ENCODE measurements at regions not wholly inside any gene's neighbourhood (a gene's known extent, or its start where the extent isn't known, plus 50 kb on each side); places are given as distances from the start of the nearest gene placed in this dataset.

GRCh38 chr5:54859316-54859715 is 126.1 kb downstream of the ESM1 start:
- DNase-seq (ENCODE audit: extremely low read depth in 1 of 2, low read depth in 1 of 2), result no peak

- DNase-seq (ENCODE audit: extremely low read depth in 1 of 2, low read depth in 1 of 2), result no peak
These were observed 130.4 kb downstream of the ESM1 start for GRCh38 chr5:54854883-54855581.

GRCh38 chr5:54852007-54852406 is 133.4 kb downstream of the ESM1 start:
- DNase-seq (ENCODE audit: extremely low read depth in 1 of 2, low read depth in 1 of 2), result no peak

GRCh38 chr5:54851449-54851848 is 133.9 kb downstream of the ESM1 start:
- no peak for DNase-seq (ENCODE audit: extremely low read depth in 1 of 2, low read depth in 1 of 2)

- no peak for DNase-seq (ENCODE audit: extremely low read depth in 1 of 2, low read depth in 1 of 2)
These were observed 136.8 kb downstream of the ESM1 start for GRCh38 chr5:54848581-54848980.

- no peak for DNase-seq (ENCODE audit: extremely low read depth in 1 of 2, low read depth in 1 of 2)
These were observed 139.8 kb downstream of the ESM1 start for GRCh38 chr5:54845567-54845941.

GRCh38 chr5:54844905-54845566 is 140.4 kb downstream of the ESM1 start:
- no peak for DNase-seq (ENCODE audit: extremely low read depth in 1 of 2, low read depth in 1 of 2)

GRCh38 chr5:54844266-54844665 is 141.1 kb downstream of the ESM1 start:
- no peak for DNase-seq (ENCODE audit: extremely low read depth in 1 of 2, low read depth in 1 of 2)

- DNase-seq (ENCODE audit: extremely low read depth in 1 of 2, low read depth in 1 of 2), result no peak
These were observed 143.9 kb downstream of the ESM1 start for GRCh38 chr5:54841481-54841880.

- DNase-seq (ENCODE audit: extremely low read depth in 1 of 2, low read depth in 1 of 2), result no peak
These were observed 146.6 kb downstream of the ESM1 start for GRCh38 chr5:54838843-54839242.

- DNase-seq (ENCODE audit: extremely low read depth in 1 of 2, low read depth in 1 of 2), result no peak
These were observed 147.4 kb downstream of the ESM1 start for GRCh38 chr5:54837981-54838380.

GRCh38 chr5:54837093-54837492 is 148.3 kb downstream of the ESM1 start:
- DNase-seq (ENCODE audit: extremely low read depth in 1 of 2, low read depth in 1 of 2), result no peak

- DNase-seq (ENCODE audit: extremely low read depth in 1 of 2, low read depth in 1 of 2), result no peak
These were observed 149.7 kb downstream of the ESM1 start for GRCh38 chr5:54835647-54836046.

GRCh38 chr5:54834121-54834842 is 151.1 kb downstream of the ESM1 start:
- no peak for DNase-seq (ENCODE audit: extremely low read depth in 1 of 2, low read depth in 1 of 2)

GRCh38 chr5:54833590-54833989 is 151.8 kb downstream of the ESM1 start:
- DNase-seq (ENCODE audit: extremely low read depth in 1 of 2, low read depth in 1 of 2), result no peak

- no peak for DNase-seq (ENCODE audit: extremely low read depth in 1 of 2, low read depth in 1 of 2)
These were observed 152.5 kb downstream of the ESM1 start for GRCh38 chr5:54832858-54833257.

GRCh38 chr5:54832045-54832444 is 153.3 kb downstream of the ESM1 start:
- no peak for DNase-seq (ENCODE audit: extremely low read depth in 1 of 2, low read depth in 1 of 2)

- DNase-seq (ENCODE audit: extremely low read depth in 1 of 2, low read depth in 1 of 2), result no peak
These were observed 154.2 kb downstream of the ESM1 start for GRCh38 chr5:54831233-54831632.

- DNase-seq (ENCODE audit: extremely low read depth in 1 of 2, low read depth in 1 of 2), result no peak
These were observed 155.5 kb downstream of the ESM1 start for GRCh38 chr5:54829676-54830535.

- no peak for DNase-seq (ENCODE audit: extremely low read depth in 1 of 2, low read depth in 1 of 2)
These were observed 156.3 kb downstream of the ESM1 start for GRCh38 chr5:54829102-54829501.

- DNase-seq (ENCODE audit: extremely low read depth in 1 of 2, low read depth in 1 of 2), result no peak
These were observed 157.2 kb downstream of the ESM1 start for GRCh38 chr5:54828151-54828550.
